ENCODE measurements at regions not wholly inside any gene's neighbourhood (a gene's known extent, or its start where the extent isn't known, plus 50 kb on each side); places are given as distances from the start of the nearest gene placed in this dataset.
A peak's percentile ranks its signal among the peaks of the same experiment; 100 is the strongest.

- Histone ChIP-seq H3K27me3 (replicated peaks in 2 of 5; ENCODE audit: control insufficient read depth in 4 of 5, insufficient read depth in 5 of 5, low read length in 4 of 5) (no peaks in the 10 kb centered on the region), H3K4me3 (ENCODE audit: control insufficient read depth in 1 of 7, extremely low read depth in 1 of 7, insufficient read depth in 4 of 7, low read depth in 2 of 7, low read length in 6 of 7) (peak overlapping the region in 1 of 7 experiments; percentile 19), H3K9me3 (ENCODE audit: control extremely low read depth in 1 of 5, control insufficient read depth in 4 of 5, insufficient read depth in 2 of 5, low read depth in 1 of 5, low read length in 4 of 5) (no peaks in the 10 kb centered on the region), H3K27ac (ENCODE audit: insufficient read depth in 1 of 2, low read depth in 1 of 2, low read length in 2 of 2, poor library complexity in 1 of 2, severe bottlenecking in 2 of 2) (no peak overlapping the region), H3K36me3 (ENCODE audit: control insufficient read depth in 4 of 4, insufficient read depth in 4 of 4, low read length in 3 of 4) (no peaks in the 10 kb centered on the region), H3K4me1 (ENCODE audit: control extremely low read depth in 1 of 4, control insufficient read depth in 4 of 4, insufficient read depth in 4 of 4, low read length in 3 of 4) (peaks cover 24 to 48% (median 40%) of the 10 kb centered on the region in 4 experiments)
- ChIA-PET POLR2A (no interaction called here), CTCF (interaction anchor here (1.2 to 1.5 kb wide), 2 partner anchors 13 to 173 kb away, joined by 3 to 4 read pairs; no protein-coding TSS in a partner anchor)
- peak in 2 of 3 donors; percentile 55 to 75 for DNase-seq
- 82% methylated on average over 2 of the region's 2 CpGs for WGBS (ENCODE audit: insufficient coverage)
Measured at GRCh38 chr6:149209871-149210775, 107.4 kb upstream of the TAB2 start.

GRCh38 chr6:149211046-149211571 lies 106.4 kb upstream of the TAB2 start:
- ChIA-PET POLR2A (interaction anchor here (0.5 kb wide), 1 partner anchor 9 kb away, joined by 3 read pairs; no protein-coding TSS in a partner anchor), CTCF (interaction anchor here (1.2 kb wide), 2 partner anchors 115 to 172 kb away, joined by 3 to 4 read pairs; no protein-coding TSS in a partner anchor)

GRCh38 chr6:149212206-149212605 lies 105.3 kb upstream of the TAB2 start:
- no peak overlapping the region for H3K4me3 ChIP-seq (ENCODE audit: control insufficient read depth in 1 of 7, extremely low read depth in 1 of 7, insufficient read depth in 4 of 7, low read depth in 2 of 7, low read length in 6 of 7)
- peak in 1 of 3 donors; percentile 14 for DNase-seq
- CTCF ChIA-PET: interaction anchor here (0.5 to 1.4 kb wide), 2 partner anchors 18 to 23 kb away, joined by 3 read pairs; no protein-coding TSS in a partner anchor
- H3K4me1 ChIP-seq (ENCODE audit: control extremely low read depth in 1 of 4, control insufficient read depth in 4 of 4, insufficient read depth in 4 of 4, low read length in 3 of 4): peaks cover 24 to 48% (median 40%) of the 10 kb centered on the region in 4 experiments
- POLR2A ChIA-PET: no interaction called here
- H3K27me3 ChIP-seq (replicated peaks in 2 of 5; ENCODE audit: control insufficient read depth in 4 of 5, insufficient read depth in 5 of 5, low read length in 4 of 5): no peaks in the 10 kb centered on the region
- H3K27ac ChIP-seq (ENCODE audit: insufficient read depth in 1 of 2, low read depth in 1 of 2, low read length in 2 of 2, poor library complexity in 1 of 2, severe bottlenecking in 2 of 2): no peak overlapping the region
- WGBS (ENCODE audit: insufficient coverage): 95% methylated on average over 6 of the region's 6 CpGs
- H3K9me3 ChIP-seq (ENCODE audit: control extremely low read depth in 1 of 5, control insufficient read depth in 4 of 5, insufficient read depth in 2 of 5, low read depth in 1 of 5, low read length in 4 of 5): no peaks in the 10 kb centered on the region
- no peaks in the 10 kb centered on the region for H3K36me3 ChIP-seq (ENCODE audit: control insufficient read depth in 4 of 4, insufficient read depth in 4 of 4, low read length in 3 of 4)

More at GRCh38 chr6:149211046-149211571, 106.4 kb upstream of the TAB2 start:
- Histone ChIP-seq H3K27ac (ENCODE audit: insufficient read depth in 1 of 2, low read depth in 1 of 2, low read length in 2 of 2, poor library complexity in 1 of 2, severe bottlenecking in 2 of 2) (no peak overlapping the region), H3K4me1 (ENCODE audit: control extremely low read depth in 1 of 4, control insufficient read depth in 4 of 4, insufficient read depth in 4 of 4, low read length in 3 of 4) (peaks cover 24 to 48% (median 40%) of the 10 kb centered on the region in 4 experiments), H3K4me3 (ENCODE audit: control insufficient read depth in 1 of 7, extremely low read depth in 1 of 7, insufficient read depth in 4 of 7, low read depth in 2 of 7, low read length in 6 of 7) (peak overlapping the region in 1 of 7 experiments; percentile 19), H3K9me3 (ENCODE audit: control extremely low read depth in 1 of 5, control insufficient read depth in 4 of 5, insufficient read depth in 2 of 5, low read depth in 1 of 5, low read length in 4 of 5) (no peaks in the 10 kb centered on the region), H3K36me3 (ENCODE audit: control insufficient read depth in 4 of 4, insufficient read depth in 4 of 4, low read length in 3 of 4) (no peaks in the 10 kb centered on the region), H3K27me3 (replicated peaks in 2 of 5; ENCODE audit: control insufficient read depth in 4 of 5, insufficient read depth in 5 of 5, low read length in 4 of 5) (no peaks in the 10 kb centered on the region)
- WGBS (ENCODE audit: insufficient coverage): 20% methylated on average over 5 of the region's 6 CpGs
- peak; percentile 58 to 92 (median 88) for DNase-seq

GRCh38 chr6:149212892-149213801 lies 104.4 kb upstream of the TAB2 start:
- Histone ChIP-seq H3K4me3 (ENCODE audit: control insufficient read depth in 1 of 7, extremely low read depth in 1 of 7, insufficient read depth in 4 of 7, low read depth in 2 of 7, low read length in 6 of 7) (peak overlapping the region in 1 of 7 experiments; percentile 34), H3K27ac (ENCODE audit: insufficient read depth in 1 of 2, low read depth in 1 of 2, low read length in 2 of 2, poor library complexity in 1 of 2, severe bottlenecking in 2 of 2) (no peak overlapping the region), H3K36me3 (ENCODE audit: control insufficient read depth in 4 of 4, insufficient read depth in 4 of 4, low read length in 3 of 4) (no peaks in the 10 kb centered on the region), H3K9me3 (ENCODE audit: control extremely low read depth in 1 of 5, control insufficient read depth in 4 of 5, insufficient read depth in 2 of 5, low read depth in 1 of 5, low read length in 4 of 5) (no peaks in the 10 kb centered on the region), H3K4me1 (ENCODE audit: control extremely low read depth in 1 of 4, control insufficient read depth in 4 of 4, insufficient read depth in 4 of 4, low read length in 3 of 4) (peaks cover 24 to 48% (median 42%) of the 10 kb centered on the region in 4 experiments), H3K27me3 (replicated peaks in 2 of 5; ENCODE audit: control insufficient read depth in 4 of 5, insufficient read depth in 5 of 5, low read length in 4 of 5) (no peaks in the 10 kb centered on the region)
- peak in 2 of 3 donors; percentile 93 to 94 for DNase-seq
- ChIA-PET POLR2A (interaction anchor here (0.8 kb wide), 1 partner anchor 84 kb away, joined by 3 read pairs; no protein-coding TSS in a partner anchor), CTCF (interaction anchor here (0.5 to 1.5 kb wide), 5 partner anchors 17 to 131 kb away, joined by 3 to 4 read pairs (median 3); no protein-coding TSS in a partner anchor)
- WGBS (ENCODE audit: insufficient coverage): 22% methylated on average over 9 of the region's 9 CpGs

- ChIA-PET POLR2A (no interaction called here), CTCF (interaction anchor here (1.3 to 1.5 kb wide), 3 partner anchors 24 to 131 kb away, joined by 3 to 4 read pairs (median 3); no protein-coding TSS in a partner anchor)
- DNase-seq: no peak
- Histone ChIP-seq H3K4me3 (ENCODE audit: control insufficient read depth in 1 of 7, extremely low read depth in 1 of 7, insufficient read depth in 4 of 7, low read depth in 2 of 7, low read length in 6 of 7) (no peak overlapping the region), H3K9me3 (ENCODE audit: control extremely low read depth in 1 of 5, control insufficient read depth in 4 of 5, insufficient read depth in 2 of 5, low read depth in 1 of 5, low read length in 4 of 5) (no peaks in the 10 kb centered on the region), H3K27ac (ENCODE audit: insufficient read depth in 1 of 2, low read depth in 1 of 2, low read length in 2 of 2, poor library complexity in 1 of 2, severe bottlenecking in 2 of 2) (no peak overlapping the region), H3K4me1 (ENCODE audit: control extremely low read depth in 1 of 4, control insufficient read depth in 4 of 4, insufficient read depth in 4 of 4, low read length in 3 of 4) (peaks cover 24 to 48% (median 42%) of the 10 kb centered on the region in 4 experiments), H3K36me3 (ENCODE audit: control insufficient read depth in 4 of 4, insufficient read depth in 4 of 4, low read length in 3 of 4) (no peaks in the 10 kb centered on the region), H3K27me3 (replicated peaks in 2 of 5; ENCODE audit: control insufficient read depth in 4 of 5, insufficient read depth in 5 of 5, low read length in 4 of 5) (no peaks in the 10 kb centered on the region)
- WGBS (ENCODE audit: insufficient coverage): 85% methylated on average over 4 of the region's 4 CpGs
Measured at GRCh38 chr6:149213829-149214228, 103.7 kb upstream of the TAB2 start.

- ChIA-PET CTCF (interaction anchor here (0.8 to 1.4 kb wide), 4 partner anchors 11 to 51 kb away, joined by 3 to 4 read pairs (median 3); no protein-coding TSS in a partner anchor), POLR2A (no interaction called here)
- DNase-seq: no peak
- Histone ChIP-seq H3K9me3 (ENCODE audit: control extremely low read depth in 1 of 5, control insufficient read depth in 4 of 5, insufficient read depth in 2 of 5, low read depth in 1 of 5, low read length in 4 of 5) (no peaks in the 10 kb centered on the region), H3K4me1 (ENCODE audit: control extremely low read depth in 1 of 4, control insufficient read depth in 4 of 4, insufficient read depth in 4 of 4, low read length in 3 of 4) (peaks cover 8 to 28% (median 23%) of the 10 kb centered on the region in 4 experiments), H3K36me3 (ENCODE audit: control insufficient read depth in 4 of 4, insufficient read depth in 4 of 4, low read length in 3 of 4) (no peaks in the 10 kb centered on the region), H3K27ac (ENCODE audit: insufficient read depth in 1 of 2, low read depth in 1 of 2, low read length in 2 of 2, poor library complexity in 1 of 2, severe bottlenecking in 2 of 2) (no peak overlapping the region), H3K4me3 (ENCODE audit: control insufficient read depth in 1 of 7, extremely low read depth in 1 of 7, insufficient read depth in 4 of 7, low read depth in 2 of 7, low read length in 6 of 7) (no peak overlapping the region), H3K27me3 (replicated peaks in 2 of 5; ENCODE audit: control insufficient read depth in 4 of 5, insufficient read depth in 5 of 5, low read length in 4 of 5) (no peaks in the 10 kb centered on the region)
- WGBS (ENCODE audit: insufficient coverage): 96% methylated on average over 4 of the region's 4 CpGs
Measured at GRCh38 chr6:149216459-149216858, 101.1 kb upstream of the TAB2 start.

Data from common myeloid progenitor, CD34-positive (primary cell).